ENCODE measurements at regions not wholly inside any gene's neighbourhood (a gene's known extent, or its start where the extent isn't known, plus 50 kb on each side); places are given as distances from the start of the nearest gene placed in this dataset.

DNA sequence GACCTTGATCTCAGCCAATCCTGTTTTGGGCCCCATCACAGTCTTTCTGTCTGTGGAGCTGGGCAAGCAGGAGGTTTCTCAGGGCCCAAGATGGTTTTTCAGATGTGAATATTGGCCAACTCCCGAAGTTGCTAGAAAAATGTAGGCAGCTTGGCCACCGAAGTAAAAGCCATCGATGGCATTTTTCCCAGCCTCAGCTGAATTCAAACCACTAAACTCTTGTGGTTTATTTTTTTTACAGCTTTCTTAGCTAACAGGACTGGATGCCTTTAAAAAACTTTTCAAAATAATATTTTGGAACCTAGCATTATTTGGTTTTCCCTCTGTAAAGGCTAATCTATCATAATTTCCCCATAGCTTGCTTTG is 102.5 kb upstream of the ERCC6L2 start:
- H4K5ac ChIP-seq (ENCODE audit: low read depth, low read length): no peak overlapping the region; the same call in 1 of the 2 replicates
- no peak for TF ChIP-seq RAD21 (IDR thresholded peaks at IDR 0.05; ENCODE audit: low read length)
- TF ChIP-seq CEBPB (IDR thresholded peaks at IDR 0.05; ENCODE audit: low read depth, low read length): no peak
- TF ChIP-seq SMC3 (IDR thresholded peaks at IDR 0.05; ENCODE audit: low read depth, low read length): no peak
- TF ChIP-seq MAZ (IDR thresholded peaks at IDR 0.05; ENCODE audit: borderline replicate concordance, low read depth, low read length): no peak
- TF ChIP-seq MXI1 (IDR thresholded peaks at IDR 0.05; ENCODE audit: borderline replicate concordance, low read depth, low read length): no peak
- TF ChIP-seq, protein P1, sequence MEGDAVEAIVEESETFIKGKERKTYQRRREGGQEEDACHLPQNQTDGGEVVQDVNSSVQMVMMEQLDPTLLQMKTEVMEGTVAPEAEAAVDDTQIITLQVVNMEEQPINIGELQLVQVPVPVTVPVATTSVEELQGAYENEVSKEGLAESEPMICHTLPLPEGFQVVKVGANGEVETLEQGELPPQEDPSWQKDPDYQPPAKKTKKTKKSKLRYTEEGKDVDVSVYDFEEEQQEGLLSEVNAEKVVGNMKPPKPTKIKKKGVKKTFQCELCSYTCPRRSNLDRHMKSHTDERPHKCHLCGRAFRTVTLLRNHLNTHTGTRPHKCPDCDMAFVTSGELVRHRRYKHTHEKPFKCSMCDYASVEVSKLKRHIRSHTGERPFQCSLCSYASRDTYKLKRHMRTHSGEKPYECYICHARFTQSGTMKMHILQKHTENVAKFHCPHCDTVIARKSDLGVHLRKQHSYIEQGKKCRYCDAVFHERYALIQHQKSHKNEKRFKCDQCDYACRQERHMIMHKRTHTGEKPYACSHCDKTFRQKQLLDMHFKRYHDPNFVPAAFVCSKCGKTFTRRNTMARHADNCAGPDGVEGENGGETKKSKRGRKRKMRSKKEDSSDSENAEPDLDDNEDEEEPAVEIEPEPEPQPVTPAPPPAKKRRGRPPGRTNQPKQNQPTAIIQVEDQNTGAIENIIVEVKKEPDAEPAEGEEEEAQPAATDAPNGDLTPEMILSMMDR (conservative IDR thresholded peaks at IDR 0.05; ENCODE audit: low read depth, low read length): no peak
- no peak for TF ChIP-seq RFX5 (IDR thresholded peaks at IDR 0.05; ENCODE audit: low read depth, low read length)
- no peak for TF ChIP-seq CHD1 (IDR thresholded peaks at IDR 0.05; ENCODE audit: low read depth, low read length)
- no peak for TF ChIP-seq MAFK (IDR thresholded peaks at IDR 0.05; ENCODE audit: low read depth, low read length)
- TF ChIP-seq FOS (IDR thresholded peaks at IDR 0.05; ENCODE audit: low read depth, low read length): no peak
- no peak for TF ChIP-seq BHLHE40 (IDR thresholded peaks at IDR 0.05; ENCODE audit: low read depth, low read length)
- TF ChIP-seq, protein P2, sequence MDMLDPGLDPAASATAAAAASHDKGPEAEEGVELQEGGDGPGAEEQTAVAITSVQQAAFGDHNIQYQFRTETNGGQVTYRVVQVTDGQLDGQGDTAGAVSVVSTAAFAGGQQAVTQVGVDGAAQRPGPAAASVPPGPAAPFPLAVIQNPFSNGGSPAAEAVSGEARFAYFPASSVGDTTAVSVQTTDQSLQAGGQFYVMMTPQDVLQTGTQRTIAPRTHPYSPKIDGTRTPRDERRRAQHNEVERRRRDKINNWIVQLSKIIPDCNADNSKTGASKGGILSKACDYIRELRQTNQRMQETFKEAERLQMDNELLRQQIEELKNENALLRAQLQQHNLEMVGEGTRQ (IDR thresholded peaks at IDR 0.05; ENCODE audit: low read depth, low read length): no peak
- no peak for TF ChIP-seq POLR2A (IDR thresholded peaks at IDR 0.05; ENCODE audit: low read depth, low read length)
- TF ChIP-seq NFE2L2 (IDR thresholded peaks at IDR 0.05; ENCODE audit: low read depth, low read length): no peak
- TF ChIP-seq, protein P3, sequence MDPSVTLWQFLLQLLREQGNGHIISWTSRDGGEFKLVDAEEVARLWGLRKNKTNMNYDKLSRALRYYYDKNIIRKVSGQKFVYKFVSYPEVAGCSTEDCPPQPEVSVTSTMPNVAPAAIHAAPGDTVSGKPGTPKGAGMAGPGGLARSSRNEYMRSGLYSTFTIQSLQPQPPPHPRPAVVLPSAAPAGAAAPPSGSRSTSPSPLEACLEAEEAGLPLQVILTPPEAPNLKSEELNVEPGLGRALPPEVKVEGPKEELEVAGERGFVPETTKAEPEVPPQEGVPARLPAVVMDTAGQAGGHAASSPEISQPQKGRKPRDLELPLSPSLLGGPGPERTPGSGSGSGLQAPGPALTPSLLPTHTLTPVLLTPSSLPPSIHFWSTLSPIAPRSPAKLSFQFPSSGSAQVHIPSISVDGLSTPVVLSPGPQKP (IDR thresholded peaks at IDR 0.05; ENCODE audit: borderline replicate concordance, low read depth, low read length): no peak
- TF ChIP-seq RCOR1 (IDR thresholded peaks at IDR 0.05; ENCODE audit: insufficient replicate concordance, low read length): no peak
- peak overlapping the region; percentile 4; the same call in 1 of the 2 replicates for H2BK120ac ChIP-seq (ENCODE audit: low read depth, low read length)
- no peaks in the 10 kb centered on the region for H4K20me1 ChIP-seq (ENCODE audit: insufficient read depth, low read length)
- peak overlapping the region; percentile 20; the same call in 1 of the 2 replicates for H3K18ac ChIP-seq (ENCODE audit: low read depth, low read length)
- H3K27ac ChIP-seq (ENCODE audit: insufficient read depth, low read length): peak overlapping the region; percentile 19; the same call in 1 of the 2 replicates
- no peak overlapping the region for H2AK5ac ChIP-seq (ENCODE audit: low read depth, low read length)
- peak overlapping the region; percentile 8 for H2AK9ac ChIP-seq (replicated peaks; ENCODE audit: low read depth, low read length, poor library complexity)
- H3K4me3 ChIP-seq (ENCODE audit: insufficient read depth, low read depth, low read length): no peak overlapping the region
- H3K4me1 ChIP-seq (ENCODE audit: control insufficient read depth, insufficient read depth, low read length): peaks cover 25% of the 10 kb centered on the region
- H3K27me3 ChIP-seq (ENCODE audit: control insufficient read depth, insufficient read depth, low read length): peaks cover 26% of the 10 kb centered on the region
- CTCF ChIA-PET: interaction anchor here (0.6 kb wide), 1 partner anchor 23 kb away, joined by 3 read pairs; no protein-coding TSS in a partner anchor
- no peak overlapping the region for H2BK20ac ChIP-seq (ENCODE audit: low read depth, low read length)
- H2BK15ac ChIP-seq (ENCODE audit: low read depth, low read length): no peak overlapping the region
- no TSS peak for BruUV-seq (replicated peaks)
- no peak overlapping the region for H2AFZ ChIP-seq (replicated peaks; ENCODE audit: low read length, poor library complexity)
- ATAC-seq (ENCODE audit: low read depth) (peak; percentile 12; the same call in 1 of the 2 replicates), DNase-seq (peak; percentile 61)
- POLR2A ChIA-PET (ENCODE audit: unreplicated experiment): no interaction called here
- in situ Hi-C loops (cut with MboI; ENCODE audit: low sequenced_read_pairs) (no loop called here), intact Hi-C loops (cut with micrococcal nuclease) (loop anchor here (2.0 to 5.0 kb wide), 2 partner anchors 46 to 104 kb away; partner anchors contain the start of gene ERCC6L2), dilution Hi-C loops (cut with HindIII; ENCODE audit: low sequenced_read_pairs, unreplicated experiment) (no loop called here)
- no peak overlapping the region for H3K14ac ChIP-seq (replicated peaks; ENCODE audit: low read depth, low read length)
- no peaks in the 10 kb centered on the region for H3K9me3 ChIP-seq (ENCODE audit: control insufficient read depth, insufficient read depth, low read length)
- H3K4ac ChIP-seq (ENCODE audit: low read depth, low read length): 0 out of 2 replicates have a peak overlapping the region, but pooled peaks have one; percentile 33
- H3K23ac ChIP-seq (ENCODE audit: low read depth, low read length): no peak overlapping the region
- no peak overlapping the region for H2BK5ac ChIP-seq (ENCODE audit: low read depth, low read length, poor library complexity, severe bottlenecking)
- WGBS, 2 experiments (ENCODE audit: extremely low coverage in 2 of 2, insufficient read length in 1 of 2): no CpG with 5 or more reads among the region's 3 CpGs
- H3K4me2 ChIP-seq (ENCODE audit: low read depth, low read length): no peak overlapping the region; the same call in 1 of the 2 replicates
- no peak overlapping the region for H3K9ac ChIP-seq (ENCODE audit: low read depth, low read length)
- H4K91ac ChIP-seq (ENCODE audit: insufficient read depth, low read depth, low read length): no peak overlapping the region
- H3K79me1 ChIP-seq (ENCODE audit: low read depth in 1 of 2, low read length in 2 of 2): no peaks in the 10 kb centered on the region
- H3K36me3 ChIP-seq (ENCODE audit: control insufficient read depth, insufficient read depth, low read length): no peaks in the 10 kb centered on the region
- no peak overlapping the region for H3K56ac ChIP-seq (ENCODE audit: extremely low read depth, insufficient read depth, low read length)
- H3K9me1 ChIP-seq (ENCODE audit: insufficient read depth, low read length): no peaks in the 10 kb centered on the region
- no peak overlapping the region for H4K8ac ChIP-seq (ENCODE audit: low read depth in 2 of 2, low read length in 2 of 2)
